ENCODE measurements at regions not wholly inside any gene's neighbourhood (a gene's known extent, or its start where the extent isn't known, plus 50 kb on each side); places are given as distances from the start of the nearest gene placed in this dataset.
A peak's percentile ranks its signal among the peaks of the same experiment; 100 is the strongest.

- no peak overlapping the region; the same call in 1 of the 2 replicates for H3K18ac ChIP-seq (ENCODE audit: low read depth, low read length)
- H3K27me3 ChIP-seq (ENCODE audit: control insufficient read depth, insufficient read depth, low read length) = no peaks in the 10 kb centered on the region
- H3K4me1 ChIP-seq (ENCODE audit: control insufficient read depth, insufficient read depth, low read length) = peaks cover 21% of the 10 kb centered on the region
- DNase-seq = no peak
- intact Hi-C loops (cut with micrococcal nuclease) (no loop called here), dilution Hi-C loops (cut with HindIII; ENCODE audit: low sequenced_read_pairs, unreplicated experiment) (no loop called here), in situ Hi-C loops (cut with MboI; ENCODE audit: low sequenced_read_pairs) (no loop called here)
- no peak overlapping the region for H3K4me3 ChIP-seq (ENCODE audit: insufficient read depth, low read depth, low read length)
- peak overlapping the region; percentile 20 for H4K91ac ChIP-seq (ENCODE audit: insufficient read depth, low read depth, low read length)
- no peak overlapping the region for H4K5ac ChIP-seq (ENCODE audit: low read depth, low read length)
- peak overlapping the region; percentile 48; the same call in 1 of the 2 replicates for H2AK5ac ChIP-seq (ENCODE audit: low read depth, low read length)
- no peak overlapping the region for H2AFZ ChIP-seq (replicated peaks; ENCODE audit: low read length, poor library complexity)
- no peak for TF ChIP-seq CHD1 (IDR thresholded peaks at IDR 0.05; ENCODE audit: low read depth, low read length)
- no peak for TF ChIP-seq MXI1 (IDR thresholded peaks at IDR 0.05; ENCODE audit: borderline replicate concordance, low read depth, low read length)
- TF ChIP-seq POLR2A (IDR thresholded peaks at IDR 0.05; ENCODE audit: low read depth, low read length) = no peak
- TF ChIP-seq RFX5 (IDR thresholded peaks at IDR 0.05; ENCODE audit: low read depth, low read length) = no peak
- TF ChIP-seq BHLHE40 (IDR thresholded peaks at IDR 0.05; ENCODE audit: low read depth, low read length) = no peak
- TF ChIP-seq RCOR1 (IDR thresholded peaks at IDR 0.05; ENCODE audit: insufficient replicate concordance, low read length) = no peak
- peak overlapping the region; percentile 78; the same call in 1 of the 2 replicates for H2BK120ac ChIP-seq (ENCODE audit: low read depth, low read length)
- no peak for ATAC-seq (ENCODE audit: low read depth)
- H4K20me1 ChIP-seq (ENCODE audit: insufficient read depth, low read length) = no peaks in the 10 kb centered on the region
- H2BK20ac ChIP-seq (ENCODE audit: low read depth, low read length) = 0 out of 2 replicates have a peak overlapping the region, but pooled peaks have one; percentile 28
- no peaks in the 10 kb centered on the region for H3K36me3 ChIP-seq (ENCODE audit: control insufficient read depth, insufficient read depth, low read length)
- H3K4me2 ChIP-seq (ENCODE audit: low read depth, low read length) = no peak overlapping the region
- peak overlapping the region in 1 of 2 experiments; percentile 18; a peak in 1 of 4 replicates for H4K8ac ChIP-seq (ENCODE audit: low read depth in 2 of 2, low read length in 2 of 2)
- H2BK15ac ChIP-seq (ENCODE audit: low read depth, low read length) = peak overlapping the region; percentile 61; the same call in 1 of the 3 replicates
- peaks cover 17% of the 10 kb centered on the region for H3K9me1 ChIP-seq (ENCODE audit: insufficient read depth, low read length)
- no peak overlapping the region for H3K14ac ChIP-seq (replicated peaks; ENCODE audit: low read depth, low read length)
- no peak overlapping the region for H2BK5ac ChIP-seq (ENCODE audit: low read depth, low read length, poor library complexity, severe bottlenecking)
- 100% methylated on average over 2 of the region's 8 CpGs; no CpG with 5 or more reads in 1 of the 2 experiments for WGBS, 2 experiments (ENCODE audit: extremely low coverage in 2 of 2, insufficient read length in 1 of 2)
- ChIA-PET POLR2A (ENCODE audit: unreplicated experiment) (no interaction called here), CTCF (no interaction called here)
- no peaks in the 10 kb centered on the region for H3K9me3 ChIP-seq (ENCODE audit: control insufficient read depth, insufficient read depth, low read length)
- no peak overlapping the region for H2AK9ac ChIP-seq (replicated peaks; ENCODE audit: low read depth, low read length, poor library complexity)
- peak overlapping the region; percentile 14 for H3K4ac ChIP-seq (ENCODE audit: low read depth, low read length)
- H3K79me1 ChIP-seq (ENCODE audit: low read depth in 1 of 2, low read length in 2 of 2) = no peaks in the 10 kb centered on the region
- no peak overlapping the region for H3K56ac ChIP-seq (ENCODE audit: extremely low read depth, insufficient read depth, low read length)
- H3K23ac ChIP-seq (ENCODE audit: low read depth, low read length) = no peak overlapping the region
- BruUV-seq (replicated peaks) = no TSS peak
- H3K27ac ChIP-seq (ENCODE audit: insufficient read depth, low read length) = no peak overlapping the region
- H3K9ac ChIP-seq (ENCODE audit: low read depth, low read length) = no peak overlapping the region
Observed at GRCh38 chr7:47722126-47722525, 140.2 kb upstream of the TNS3 start.
